Brain microvascular endothelial cell (primary cell): ENCODE measurements at regions not wholly inside any gene's neighbourhood (a gene's known extent, or its start where the extent isn't known, plus 50 kb on each side); places are given as distances from the start of the nearest gene placed in this dataset.

Source experiments
- DNase-seq: peaks from one replicate; pipeline ENCODE4 v3.0.0-alpha.2; 2020
- H3K27ac ChIP-seq: fragments of 250-450 bp; sonication (Bioruptor Pico); 2 replicates; pipeline ENCODE4 v1.5.1; 2020; ENCODE audit warnings: mild to moderate bottlenecking, moderate library complexity
- H3K27me3 ChIP-seq: fragments of 250-450 bp; sonication (Bioruptor Pico); replicated peaks from 2 replicates; pipeline ENCODE4 v1.5.1; 2020; ENCODE audit warnings: mild to moderate bottlenecking
- H3K36me3 ChIP-seq: fragments of 250-450 bp; sonication (Bioruptor Pico); replicated peaks from 2 replicates; pipeline ENCODE4 v1.5.1; 2020; ENCODE audit warnings: mild to moderate bottlenecking
- H3K4me3 ChIP-seq: 2 replicates; pipeline ENCODE4 v1.5.1; 2011; ENCODE audit warnings: low read depth, mild to moderate bottlenecking, control low read depth, low read length, moderate library complexity
- in situ Hi-C: cut with HindIII; loops from 2 replicates; pipeline ENCODE4 v1.10.0; 2017; ENCODE audit warnings: low sequenced_read_pairs, low pct_ligation_motif_present
- TF ChIP-seq, protein P1 (sequence below): IDR thresholded peaks from 2 replicates; pipeline ENCODE4 v1.5.1; 2011; ENCODE audit warnings: low read depth, mild to moderate bottlenecking, moderate library complexity, low read length, control low read depth, inconsistent platforms; ENCODE audit errors: missing control alignments

- no peaks in the 10 kb centered on the region for H3K27me3 ChIP-seq
- no peak overlapping the region for H3K27ac ChIP-seq
- H3K4me3 ChIP-seq, result no peak overlapping the region
- DNase-seq, result no peak
- no peaks in the 10 kb centered on the region for H3K36me3 ChIP-seq
- TF ChIP-seq, protein P1, sequence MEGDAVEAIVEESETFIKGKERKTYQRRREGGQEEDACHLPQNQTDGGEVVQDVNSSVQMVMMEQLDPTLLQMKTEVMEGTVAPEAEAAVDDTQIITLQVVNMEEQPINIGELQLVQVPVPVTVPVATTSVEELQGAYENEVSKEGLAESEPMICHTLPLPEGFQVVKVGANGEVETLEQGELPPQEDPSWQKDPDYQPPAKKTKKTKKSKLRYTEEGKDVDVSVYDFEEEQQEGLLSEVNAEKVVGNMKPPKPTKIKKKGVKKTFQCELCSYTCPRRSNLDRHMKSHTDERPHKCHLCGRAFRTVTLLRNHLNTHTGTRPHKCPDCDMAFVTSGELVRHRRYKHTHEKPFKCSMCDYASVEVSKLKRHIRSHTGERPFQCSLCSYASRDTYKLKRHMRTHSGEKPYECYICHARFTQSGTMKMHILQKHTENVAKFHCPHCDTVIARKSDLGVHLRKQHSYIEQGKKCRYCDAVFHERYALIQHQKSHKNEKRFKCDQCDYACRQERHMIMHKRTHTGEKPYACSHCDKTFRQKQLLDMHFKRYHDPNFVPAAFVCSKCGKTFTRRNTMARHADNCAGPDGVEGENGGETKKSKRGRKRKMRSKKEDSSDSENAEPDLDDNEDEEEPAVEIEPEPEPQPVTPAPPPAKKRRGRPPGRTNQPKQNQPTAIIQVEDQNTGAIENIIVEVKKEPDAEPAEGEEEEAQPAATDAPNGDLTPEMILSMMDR, result no peak
- in situ Hi-C loops, result no loop called here
These were observed 77.7 kb downstream of the FAM76B start for GRCh38 chr11:95711945-95712221.

DNA sequence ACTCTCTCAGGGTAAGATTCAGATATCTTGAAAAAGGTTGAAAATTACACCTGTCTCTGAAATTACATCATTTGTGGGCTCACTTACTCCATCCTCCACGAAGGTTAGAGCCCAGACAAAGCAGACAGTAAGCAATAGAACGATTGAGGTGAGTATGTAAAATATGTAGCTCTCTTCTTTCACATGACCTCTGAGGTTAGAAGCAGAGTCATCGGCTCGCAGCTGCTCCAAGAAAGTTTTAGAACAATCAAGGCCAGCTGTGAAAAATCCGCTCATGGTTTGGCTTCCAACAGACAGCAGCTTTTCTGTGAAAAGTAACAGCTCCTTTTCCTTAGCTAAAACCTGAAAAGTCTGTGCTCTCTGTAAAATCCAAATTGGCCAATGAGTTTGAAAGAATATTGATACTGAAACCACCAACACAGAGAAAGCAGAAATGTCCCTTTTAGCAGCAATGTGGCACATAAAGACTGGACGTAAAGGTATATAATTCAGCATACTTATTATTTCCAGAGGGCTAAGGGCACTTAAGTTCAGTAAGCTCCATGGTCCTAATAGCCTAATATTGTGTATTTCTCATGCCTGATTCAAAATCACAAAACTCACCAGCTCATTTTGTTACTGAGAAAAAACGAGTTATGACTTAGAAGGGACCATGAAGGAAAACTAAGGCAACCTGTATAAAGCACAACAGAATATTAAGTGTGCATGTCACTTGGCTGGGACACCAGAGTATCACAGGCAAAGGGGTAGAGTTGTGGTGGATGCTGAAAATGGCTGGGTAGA, 78.2 kb downstream of the FAM76B start:
- in situ Hi-C loops, result no loop called here
- Histone ChIP-seq H3K27ac (no peak overlapping the region), H3K27me3 (no peaks in the 10 kb centered on the region), H3K4me3 (no peak overlapping the region), H3K36me3 (no peaks in the 10 kb centered on the region)
- TF ChIP-seq, protein P1, result no peak
- peak; percentile 59 for DNase-seq

DNA sequence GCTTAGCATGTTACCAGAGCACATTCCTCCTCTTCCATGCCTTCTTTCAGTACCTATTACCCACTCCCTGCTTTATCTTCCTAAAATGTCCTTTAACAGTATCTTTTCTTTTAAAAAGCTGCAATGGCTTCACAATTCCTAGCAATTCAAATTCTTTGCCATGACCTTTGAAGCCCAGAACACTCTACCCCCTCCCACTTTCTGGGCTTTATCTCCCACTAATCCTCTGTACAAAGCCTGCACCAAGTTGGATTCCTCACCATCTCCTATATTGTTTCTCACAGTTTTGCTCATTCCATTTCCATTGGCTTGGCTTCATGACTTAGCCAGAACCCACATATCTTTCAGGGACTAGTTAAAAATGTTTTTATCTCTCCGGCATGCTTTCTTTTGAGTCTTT, 80.9 kb downstream of the FAM76B start:
- H3K36me3 ChIP-seq, result no peaks in the 10 kb centered on the region
- no peaks in the 10 kb centered on the region for H3K27me3 ChIP-seq
- no peak overlapping the region for H3K4me3 ChIP-seq
- in situ Hi-C loops, result no loop called here
- DNase-seq, result no peak
- TF ChIP-seq, protein P1, result no peak
- H3K27ac ChIP-seq, result no peak overlapping the region

- Histone ChIP-seq H3K4me3 (no peak overlapping the region), H3K27me3 (no peaks in the 10 kb centered on the region), H3K27ac (no peak overlapping the region), H3K36me3 (no peaks in the 10 kb centered on the region)
- in situ Hi-C loops, result no loop called here
- DNase-seq, result no peak
- TF ChIP-seq, protein P1, result no peak
These were observed 82.6 kb downstream of the FAM76B start for GRCh38 chr11:95706974-95707387.

- in situ Hi-C loops, result no loop called here
- no peak overlapping the region for H3K4me3 ChIP-seq
- H3K27me3 ChIP-seq, result no peaks in the 10 kb centered on the region
- peak; percentile 83 for DNase-seq
- no peak overlapping the region for H3K27ac ChIP-seq
- TF ChIP-seq, protein P1, result peak; percentile 97
- H3K36me3 ChIP-seq, result no peaks in the 10 kb centered on the region
These were observed 84.0 kb downstream of the FAM76B start for GRCh38 chr11:95705485-95706124.

- no peak for DNase-seq
- Histone ChIP-seq H3K4me3 (no peak overlapping the region), H3K27ac (no peak overlapping the region), H3K36me3 (no peaks in the 10 kb centered on the region), H3K27me3 (no peaks in the 10 kb centered on the region)
- in situ Hi-C loops, result no loop called here
- TF ChIP-seq, protein P1, result no peak
These were observed 84.7 kb downstream of the FAM76B start for GRCh38 chr11:95704865-95705264.
